COLO668 (cell line): ENCODE measurements at regions not wholly inside any gene's neighbourhood (a gene's known extent, or its start where the extent isn't known, plus 50 kb on each side); places are given as distances from the start of the nearest gene placed in this dataset.
"Not testable (repeated sequence)": the region's sequence is repeated elsewhere in the genome, so short reads cannot be mapped to it uniquely, and the experiment has no call there.

ENCODE experiments used
- DNase-seq: peaks from one replicate; lab custom pipeline; 2025; ENCODE audit not compliant: unreplicated experiment; lab: John Stamatoyannopoulos, UW

GRCh38 chr21:14617871-14618270 is 71.8 kb upstream of the SAMSN1 start:
- no peak for DNase-seq

- no peak for DNase-seq
These were observed 70.9 kb upstream of the SAMSN1 start for GRCh38 chr21:14617040-14617393.

- no peak for DNase-seq
These were observed 70.4 kb upstream of the SAMSN1 start for GRCh38 chr21:14616380-14617039.

- DNase-seq = no peak
These were observed 69.4 kb upstream of the SAMSN1 start for GRCh38 chr21:14615359-14615974.

- no peak for DNase-seq
These were observed 68.2 kb upstream of the SAMSN1 start for GRCh38 chr21:14614287-14614686.

GRCh38 chr21:14613486-14614224 is 67.5 kb upstream of the SAMSN1 start:
- no peak for DNase-seq

- not testable (repeated sequence) for DNase-seq
These were observed 64.0 kb upstream of the SAMSN1 start for GRCh38 chr21:14610119-14610518.

- DNase-seq = no peak
These were observed 63.2 kb upstream of the SAMSN1 start for GRCh38 chr21:14609274-14609673.

- DNase-seq = no peak
These were observed 61.1 kb upstream of the SAMSN1 start for GRCh38 chr21:14607262-14607661.

GRCh38 chr21:14603202-14603601 is 57.1 kb upstream of the SAMSN1 start:
- DNase-seq = no peak

GRCh38 chr21:14602382-14602958 is 56.4 kb upstream of the SAMSN1 start:
- DNase-seq = no peak

GRCh38 chr21:14600569-14601297 is 54.6 kb upstream of the SAMSN1 start:
- no peak for DNase-seq

- no peak for DNase-seq
These were observed 52.0 kb upstream of the SAMSN1 start for GRCh38 chr21:14598065-14598464.
